ENCODE measurements at regions not wholly inside any gene's neighbourhood (a gene's known extent, or its start where the extent isn't known, plus 50 kb on each side); places are given as distances from the start of the nearest gene placed in this dataset.

GRCh38 chr10:98318861-98319260, 50.9 kb upstream of the LOXL4 start:
- no peak for TF ChIP-seq EZH2phosphoT487 (IDR thresholded peaks at IDR 0.05; ENCODE audit: low read length)
- no peak for TF ChIP-seq CTCF (IDR thresholded peaks at IDR 0.05; ENCODE audit: low read length)
- no peak for TF ChIP-seq EZH2 (optimal IDR thresholded peaks at IDR 0.05; ENCODE audit: low read depth, low read length)
- DNase-seq = no peak
- no peak overlapping the region for H3K4me2 ChIP-seq (ENCODE audit: low read depth, low read length)
- H3K9me2 ChIP-seq (replicated peaks; ENCODE audit: insufficient read depth, low read length) = no peaks in the 10 kb centered on the region
- no peaks in the 10 kb centered on the region for H3K36me3 ChIP-seq (replicated peaks; ENCODE audit: insufficient read depth, low read length)
- H3K4me1 ChIP-seq (ENCODE audit: low read length) = peaks cover 3% of the 10 kb centered on the region; the same call in 1 of the 2 replicates
- no peak overlapping the region for H2AFZ ChIP-seq (ENCODE audit: low read length)
- H3K27ac ChIP-seq (ENCODE audit: low read length) = no peak overlapping the region
- H3K9me3 ChIP-seq (replicated peaks; ENCODE audit: insufficient read depth, low read length) = no peaks in the 10 kb centered on the region
- H3K79me2 ChIP-seq (ENCODE audit: low read length) = no peaks in the 10 kb centered on the region
- H3K27me3 ChIP-seq (replicated peaks; ENCODE audit: insufficient read depth, low read length) = no peaks in the 10 kb centered on the region
- no peak overlapping the region for H3K4me3 ChIP-seq (ENCODE audit: low read length)
- no peaks in the 10 kb centered on the region for H3F3A ChIP-seq (ENCODE audit: insufficient read depth, low read length)
- no peaks in the 10 kb centered on the region for H4K20me1 ChIP-seq (ENCODE audit: insufficient read depth, low read length)
- no peak overlapping the region for H3K9ac ChIP-seq (ENCODE audit: low read length)
